Fibroblast of pulmonary artery (primary cell): ENCODE measurements at regions not wholly inside any gene's neighbourhood (a gene's known extent, or its start where the extent isn't known, plus 50 kb on each side); places are given as distances from the start of the nearest gene placed in this dataset.
"Not testable (repeated sequence)": the region's sequence is repeated elsewhere in the genome, so short reads cannot be mapped to it uniquely, and the experiment has no call there.

Experiments
- DNase-seq: peaks from one replicate; pipeline ENCODE4 v3.0.0-alpha.2; 2010; ENCODE audit warnings: low read depth
- H3K4me3 ChIP-seq: replicated peaks from 2 replicates; pipeline ENCODE4 v1.5.1; 2011; ENCODE audit warnings: low read depth, mild to moderate bottlenecking, control low read depth, low read length, moderate library complexity
- CTCF ChIP-seq: IDR thresholded peaks from 2 replicates; pipeline ENCODE4 v1.5.1; 2011; ENCODE audit warnings: mild to moderate bottlenecking, control low read depth, low read length, inconsistent platforms; ENCODE audit errors: missing control alignments

- TF ChIP-seq CTCF, result no peak
- DNase-seq, result no peak
- H3K4me3 ChIP-seq, result no peak overlapping the region
These were observed 277.8 kb upstream of the MAGEB18 start for GRCh38 chrX:25860322-25860721.

GRCh38 chrX:25869761-25870160 lies 268.4 kb upstream of the MAGEB18 start:
- DNase-seq, result peak; percentile 4
- H3K4me3 ChIP-seq, result no peak overlapping the region
- TF ChIP-seq CTCF, result no peak

GRCh38 chrX:25872786-25873185 lies 265.4 kb upstream of the MAGEB18 start:
- no peak overlapping the region for H3K4me3 ChIP-seq
- no peak for DNase-seq
- no peak for TF ChIP-seq CTCF

- peak; percentile 81 for DNase-seq
- no peak for TF ChIP-seq CTCF
These were observed 264.9 kb upstream of the MAGEB18 start for GRCh38 chrX:25873196-25873595.

GRCh38 chrX:25878806-25879205 lies 259.3 kb upstream of the MAGEB18 start:
- no peak for TF ChIP-seq CTCF
- DNase-seq, result no peak
- no peak overlapping the region for H3K4me3 ChIP-seq

More at GRCh38 chrX:25873196-25873595, 264.9 kb upstream of the MAGEB18 start:
- no peak overlapping the region for H3K4me3 ChIP-seq

- not testable (repeated sequence) for DNase-seq
These were observed 255.6 kb upstream of the MAGEB18 start for GRCh38 chrX:25882503-25882902.

GRCh38 chrX:25897758-25898157 lies 240.4 kb upstream of the MAGEB18 start:
- no peak for DNase-seq
- no peak for TF ChIP-seq CTCF
- no peak overlapping the region for H3K4me3 ChIP-seq

More at GRCh38 chrX:25882503-25882902, 255.6 kb upstream of the MAGEB18 start:
- not testable (repeated sequence) for H3K4me3 ChIP-seq

GRCh38 chrX:25905728-25906127 lies 232.4 kb upstream of the MAGEB18 start:
- DNase-seq, result not testable (repeated sequence)

More at GRCh38 chrX:25905728-25906127, 232.4 kb upstream of the MAGEB18 start:
- not testable (repeated sequence) for H3K4me3 ChIP-seq
